Heart left ventricle (tissue), 16 donors: ENCODE measurements at regions not wholly inside any gene's neighbourhood (a gene's known extent, or its start where the extent isn't known, plus 50 kb on each side); places are given as distances from the start of the nearest gene placed in this dataset.

Experiments
- ATAC-seq, 4 donors: fragments of 200-7000 bp; cut with Tn5 transposase; one replicate each; pipeline ENCODE4 v1.9.1; 2020 to 2022; ENCODE audit warnings: moderate library complexity in 4 of 4, mild to moderate bottlenecking in 3 of 4, moderate number of reproducible peaks in 1 of 4
- DNase-seq, 5 donors: peaks; one replicate each; pipeline ENCODE4 v3.0.0-alpha.2; 2020
- H3K27ac ChIP-seq, 12 donors: fragments of 200-600 bp; sonication (generic) in 4 of 12; one replicate each; pipeline versions ENCODE4 v1.5.0 to v1.8.0; 2016 to 2022; ENCODE audit warnings: mild to moderate bottlenecking in 2 of 12
- H3K27me3 ChIP-seq, 9 donors: fragments of 200-600 bp; sonication (generic) in 2 of 9; one replicate each; pipeline versions ENCODE4 v1.5.1 to v1.8.0; 2016 to 2022; ENCODE audit warnings: mild to moderate bottlenecking in 3 of 9
- H3K36me3 ChIP-seq, 9 donors: fragments of 200-600 bp; sonication (generic) in 2 of 9; one replicate each; pipeline versions ENCODE4 v1.5.0 to v1.8.0; 2018 to 2022; ENCODE audit warnings: mild to moderate bottlenecking in 2 of 9
- H3K4me1 ChIP-seq, 12 donors: fragments of 200-600 bp; sonication (generic) in 4 of 12; one replicate each; pipeline versions ENCODE4 v1.5.0 to v1.8.0; 2016 to 2022; ENCODE audit warnings: mild to moderate bottlenecking in 3 of 12
- H3K4me3 ChIP-seq, 12 donors: fragments of 200-600 bp; sonication (generic) in 4 of 12; one replicate each; pipeline versions ENCODE4 v1.5.0 to v1.8.0; 2017 to 2022; ENCODE audit warnings: mild to moderate bottlenecking in 9 of 12, moderate library complexity in 4 of 12
- H3K9me3 ChIP-seq, 12 donors: fragments of 200-600 bp; sonication (generic) in 4 of 12; one replicate each; pipeline versions ENCODE4 v1.5.0 to v1.8.0; 2016 to 2022; ENCODE audit warnings: mild to moderate bottlenecking in 1 of 12
- POLR2A ChIP-seq, 2 donors: fragments of 450-650 bp; IDR thresholded peaks; one replicate each; pipeline ENCODE4 v1.6.1; 2017; ENCODE audit warnings: antibody characterized with exemption in 2 of 2, mild to moderate bottlenecking in 2 of 2, moderate library complexity in 2 of 2
- WGBS, 4 donors: extraction: QIAGEN DNeasy Blood & Tissue Kit in 2 of 4; methylation state at CpG; one replicate each; pipeline versions ENCODE4 v1.1.5 to v1.1.7; 2013 to 2018; 5-methylcytosine and 5-hydroxymethylcytosine counted together
- intact Hi-C, 10 donors: fragments of 100-400 bp; cut with DNase I; formaldehyde crosslinking; loops; one replicate each; pipeline versions ENCODE4 v1.11.1 to v1.14.2; 2022
- TF ChIP-seq, protein P1 (sequence below), 12 donors: fragments of 200-600 bp; sonication (generic) in 4 of 12; IDR thresholded peaks; one replicate each; pipeline versions ENCODE4 v1.5.0 to v1.8.0; 2018 to 2022; ENCODE audit warnings: antibody characterized with exemption in 12 of 12, mild to moderate bottlenecking in 5 of 12
- donor health status: ischemic (EF 13 %, LVEDD 7.1; RV severe dilation, severe dysfunction).
- donor health status: healthy with polysubstance abuse.
- donor health status: DM: no; HTN: yes; CAD: no.
- donor health status: DM: no; HTN: no; CAD: no.
- donor health status: ischemic (EF 25% LVEDD 6.9; RV normal size, moderate dysfunction).
- donor health status: ischemic (EF 25% LVEDD 5.7; RV mildly dilated, moderate dysfunction).
- donor health status: healthy.
- donor health status: DM: yes; HTN: yes; CAD: no.
- donor health status: ischemic (EF 35%, LVEDD 5.7; RV mildly dilated, moderate dysfunction).
- donor health status: nonischemic (EF 11% LVEDD 7.7; RV severe dilation, severe dysfunction).
- donor health status: DM: yes; HTN: yes; CAD: no.
- donor health status: PGD.
- donor health status: ischemic (EF 29% LVEDD 5.4; RV normal size, mild dysfunction).
- donor health status: nonischemic (EF 23%, LVEDD 6.1; RV moderate dilation, normal function).

DNA sequence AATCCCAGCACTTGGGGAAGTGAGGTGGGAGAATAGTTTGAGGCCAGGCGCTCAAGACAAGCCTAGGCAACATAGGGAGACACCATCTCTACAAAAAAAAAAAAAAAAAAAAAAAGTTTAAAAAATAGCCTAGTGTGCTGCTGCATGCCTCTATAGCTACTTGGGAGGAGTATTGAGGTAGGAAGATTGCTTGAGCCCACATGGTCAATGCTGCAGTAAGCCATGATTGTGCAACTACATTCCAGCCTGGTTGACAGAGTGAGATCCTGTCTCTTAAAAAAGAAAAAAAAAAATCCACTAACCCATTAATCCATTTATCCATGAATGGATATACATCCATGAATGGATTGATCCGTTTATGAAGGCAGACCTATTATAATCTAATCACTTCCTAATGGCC, 1064.6 kb upstream of the EYS start:
- no peak overlapping the region for H3K27ac ChIP-seq
- H3K4me3 ChIP-seq, result no peak overlapping the region
- intact Hi-C loops, result no loop called here
- H3K4me1 ChIP-seq, result no peaks in the 10 kb centered on the region
- no peaks in the 10 kb centered on the region for H3K27me3 ChIP-seq
- TF ChIP-seq POLR2A (IDR thresholded peaks at IDR 0.05), result no peak
- TF ChIP-seq, protein P1, sequence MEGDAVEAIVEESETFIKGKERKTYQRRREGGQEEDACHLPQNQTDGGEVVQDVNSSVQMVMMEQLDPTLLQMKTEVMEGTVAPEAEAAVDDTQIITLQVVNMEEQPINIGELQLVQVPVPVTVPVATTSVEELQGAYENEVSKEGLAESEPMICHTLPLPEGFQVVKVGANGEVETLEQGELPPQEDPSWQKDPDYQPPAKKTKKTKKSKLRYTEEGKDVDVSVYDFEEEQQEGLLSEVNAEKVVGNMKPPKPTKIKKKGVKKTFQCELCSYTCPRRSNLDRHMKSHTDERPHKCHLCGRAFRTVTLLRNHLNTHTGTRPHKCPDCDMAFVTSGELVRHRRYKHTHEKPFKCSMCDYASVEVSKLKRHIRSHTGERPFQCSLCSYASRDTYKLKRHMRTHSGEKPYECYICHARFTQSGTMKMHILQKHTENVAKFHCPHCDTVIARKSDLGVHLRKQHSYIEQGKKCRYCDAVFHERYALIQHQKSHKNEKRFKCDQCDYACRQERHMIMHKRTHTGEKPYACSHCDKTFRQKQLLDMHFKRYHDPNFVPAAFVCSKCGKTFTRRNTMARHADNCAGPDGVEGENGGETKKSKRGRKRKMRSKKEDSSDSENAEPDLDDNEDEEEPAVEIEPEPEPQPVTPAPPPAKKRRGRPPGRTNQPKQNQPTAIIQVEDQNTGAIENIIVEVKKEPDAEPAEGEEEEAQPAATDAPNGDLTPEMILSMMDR (IDR thresholded peaks at IDR 0.05), result no peak
- H3K36me3 ChIP-seq, result no peaks in the 10 kb centered on the region
- DNase-seq, result no peak
- 61 to 77% (median 75%) methylated on average over 2 of the region's 2 CpGs for WGBS, 4 donors
- no peak for ATAC-seq
- H3K9me3 ChIP-seq, result peaks cover 0 to 35% (median 4%) of the 10 kb centered on the region in 12 donors

- TF ChIP-seq POLR2A (IDR thresholded peaks at IDR 0.05), result no peak
- TF ChIP-seq, protein P1 (IDR thresholded peaks at IDR 0.05), result no peak
- Histone ChIP-seq H3K4me1 (no peaks in the 10 kb centered on the region), H3K27ac (no peak overlapping the region), H3K36me3 (no peaks in the 10 kb centered on the region), H3K9me3 (peaks cover 0 to 3% (median 0%) of the 10 kb centered on the region in 12 donors), H3K27me3 (no peaks in the 10 kb centered on the region), H3K4me3 (no peak overlapping the region)
- DNase-seq (no peak), ATAC-seq (no peak)
- intact Hi-C loops, result no loop called here
Observed at GRCh38 chr6:66751630-66752029, 1044.6 kb upstream of the EYS start.

DNA sequence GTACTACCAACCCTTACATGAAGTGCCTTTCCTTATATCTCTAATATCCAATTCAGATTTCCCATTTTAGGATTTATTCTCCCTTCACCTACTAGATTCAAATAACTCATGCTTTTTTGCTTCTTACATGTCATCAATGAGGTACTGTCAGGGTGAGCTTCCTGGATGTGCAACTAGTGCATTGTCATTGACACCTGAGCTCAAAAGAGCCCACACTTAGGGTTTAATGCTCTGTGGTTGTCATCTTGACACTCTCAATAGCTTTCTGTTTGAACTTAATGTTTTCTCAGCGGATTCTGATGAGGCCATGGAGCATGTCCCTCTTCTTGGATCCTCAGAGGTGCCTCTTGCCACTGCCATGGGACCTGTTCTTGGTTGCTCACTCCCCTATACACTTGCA, 1033.3 kb upstream of the EYS start:
- no peak for TF ChIP-seq POLR2A (IDR thresholded peaks at IDR 0.05)
- TF ChIP-seq, protein P1 (IDR thresholded peaks at IDR 0.05), result no peak
- DNase-seq (no peak), ATAC-seq (no peak)
- no peak overlapping the region for H3K4me3 ChIP-seq
- intact Hi-C loops, result no loop called here
- H3K4me1 ChIP-seq, result no peaks in the 10 kb centered on the region
- H3K27me3 ChIP-seq, result no peaks in the 10 kb centered on the region
- no peaks in the 10 kb centered on the region for H3K36me3 ChIP-seq
- H3K9me3 ChIP-seq, result peaks cover 0 to under 1% (median 0%) of the 10 kb centered on the region in 12 donors
- no peak overlapping the region for H3K27ac ChIP-seq
- 36 to 44% (median 43%) methylated on average over 1 of the region's 1 CpG for WGBS, 4 donors

DNA sequence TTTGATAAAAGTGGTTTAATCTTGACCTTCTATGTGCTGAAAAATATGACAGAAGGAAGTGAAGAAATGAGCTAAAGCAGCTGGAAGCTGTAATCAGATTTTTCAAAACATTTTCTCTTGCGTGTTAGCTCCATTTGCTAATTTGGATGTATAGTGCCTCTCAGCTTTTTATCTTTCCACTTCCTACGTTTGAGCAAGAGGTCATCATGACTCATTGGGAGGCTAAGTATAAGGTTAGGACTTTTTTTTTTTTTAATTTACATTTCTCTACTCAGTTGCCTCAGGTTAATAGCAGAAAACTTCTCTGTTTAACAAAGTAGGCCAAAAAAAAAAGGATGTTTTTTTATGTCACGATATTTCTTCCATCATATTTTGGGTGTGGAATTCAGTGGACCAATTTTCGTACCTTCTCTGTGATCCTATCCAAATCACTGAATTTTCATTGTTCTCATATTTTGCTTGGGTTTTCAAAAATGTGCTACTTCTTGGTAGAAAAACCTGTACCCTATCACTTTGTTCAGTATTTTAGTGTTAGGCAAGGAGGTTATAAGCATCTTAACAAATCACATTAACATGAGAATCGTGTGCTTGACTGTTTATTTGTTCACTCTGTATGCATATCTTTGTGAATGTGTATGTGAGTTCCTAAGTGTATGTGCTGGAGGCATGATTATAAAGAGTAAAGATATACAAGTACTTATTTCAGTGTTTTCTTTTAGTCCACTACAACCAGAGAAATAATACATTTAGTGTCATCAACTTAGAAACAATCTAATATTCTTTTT, 1028.3 kb upstream of the EYS start:
- DNase-seq (no peak), ATAC-seq (no peak)
- H3K4me1 ChIP-seq, result no peaks in the 10 kb centered on the region
- intact Hi-C loops, result no loop called here
- TF ChIP-seq POLR2A (IDR thresholded peaks at IDR 0.05), result no peak
- TF ChIP-seq, protein P1 (IDR thresholded peaks at IDR 0.05), result no peak
- no peak overlapping the region for H3K27ac ChIP-seq
- H3K4me3 ChIP-seq, result no peak overlapping the region
- no peaks in the 10 kb centered on the region for H3K9me3 ChIP-seq
- no peaks in the 10 kb centered on the region for H3K27me3 ChIP-seq
- 40 to 51% (median 48%) methylated on average over 5 of the region's 5 CpGs for WGBS, 4 donors
- no peaks in the 10 kb centered on the region for H3K36me3 ChIP-seq
